Adrenal gland (tissue), 9 donors: ENCODE measurements at regions not wholly inside any gene's neighbourhood (a gene's known extent, or its start where the extent isn't known, plus 50 kb on each side); places are given as distances from the start of the nearest gene placed in this dataset.

ENCODE experiments used
- DNase-seq, 7 donors: peaks; one replicate each; pipeline ENCODE4 v3.0.0-alpha.2; 2019 to 2020
- H3K27ac ChIP-seq, 5 donors: fragments of 200-600 bp; sonication (generic) in 4 of 5; 1 replicate in 3 of 5; 2 replicates in 2 of 5; pipeline versions ENCODE4 v1.5.1 to v1.8.0; 2016 to 2020; ENCODE audit warnings: mild to moderate bottlenecking in 1 of 5
- H3K27me3 ChIP-seq: fragments of 200-600 bp; 2 replicates; pipeline ENCODE4 v1.8.0; 2021
- H3K36me3 ChIP-seq, 2 donors: fragments of 200-600 bp; replicated peaks in 1 of 2; 1 replicate in 1 of 2; 2 replicates in 1 of 2; pipeline versions ENCODE4 v1.5.1 to v1.8.0; 2018 to 2022
- H3K4me1 ChIP-seq, 2 donors: fragments of 200-600 bp; replicated peaks in 1 of 2; 1 replicate in 1 of 2; 2 replicates in 1 of 2; pipeline versions ENCODE4 v1.5.1 to v1.8.0; 2018 to 2021
- H3K4me3 ChIP-seq, 4 donors: fragments of 200-600 bp; sonication (generic) in 3 of 4; one replicate each; pipeline ENCODE4 v1.5.1; 2016 to 2018
- H3K9me3 ChIP-seq, 3 donors: fragments of 200-600 bp; sonication (generic) in 1 of 3; replicated peaks in 1 of 3; 1 replicate in 2 of 3; 2 replicates in 1 of 3; pipeline versions ENCODE4 v1.5.1 to v1.8.0; 2016 to 2021
- POLR2A ChIP-seq, 2 donors: fragments of 450-650 bp; IDR thresholded peaks; one replicate each; pipeline ENCODE4 v1.6.1; 2017; ENCODE audit warnings: antibody characterized with exemption in 2 of 2, mild to moderate bottlenecking in 2 of 2, moderate library complexity in 1 of 2
- WGBS, 4 donors: extraction: QIAGEN DNeasy Blood & Tissue Kit in 2 of 4; methylation state at CpG; one replicate each; pipeline versions ENCODE4 v1.1.5 to v1.1.7; 2013 to 2017; 5-methylcytosine and 5-hydroxymethylcytosine counted together
- intact Hi-C, 2 donors: fragments of 100-400 bp; cut with DNase I; formaldehyde crosslinking; loops; one replicate each; pipeline versions ENCODE4 v1.14.1 to v1.15.0; 2022 to 2023
- TF ChIP-seq, protein P1 (sequence below), 6 experiments: fragments of 450-650 bp in 4 of 6; fragments of 200-600 bp in 2 of 6; sonication (generic) in 1 of 6; IDR thresholded peaks; 1 replicate in 5 of 6; 2 replicates in 1 of 6; pipeline versions ENCODE4 v1.5.1 to v1.8.0; 2016 to 2021; ENCODE audit warnings: antibody characterized with exemption in 6 of 6, mild to moderate bottlenecking in 2 of 6, moderate library complexity in 1 of 6
- donor health status: healthy with polysubstance abuse.
- donor health status: Bipolar disorder and iron deficiency.
- donor health status: DM: yes; HTN: yes; CAD: no.
- donor health status: DM: no; HTN: no; CAD: no.
- donor health status: DM: no; HTN: no; CAD: no.

DNA sequence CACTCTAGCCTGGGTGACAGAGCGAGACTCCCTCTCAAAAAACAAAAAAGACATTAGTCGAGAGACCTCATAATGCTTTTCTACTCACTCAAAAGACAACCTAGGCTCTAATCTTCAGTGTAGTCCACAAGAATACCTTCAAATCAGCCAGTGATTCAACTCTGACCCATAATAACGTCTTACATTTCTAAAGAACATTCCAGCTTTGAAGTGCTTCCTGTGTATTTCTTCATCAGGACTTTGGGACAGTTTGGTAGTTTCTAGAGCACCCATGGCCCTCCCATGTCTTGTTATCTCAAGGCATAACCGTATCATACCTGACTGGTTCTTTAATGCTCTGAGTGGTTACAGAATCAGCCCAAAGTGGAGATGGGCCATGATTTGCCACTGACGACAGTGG, 221.3 kb downstream of the SKIDA1 start:
- intact Hi-C loops = no loop called here
- DNase-seq = no peak
- 74 to 83% (median 77%) methylated on average over 5 of the region's 5 CpGs for WGBS, 4 donors
- TF ChIP-seq POLR2A (IDR thresholded peaks at IDR 0.05) = no peak
- TF ChIP-seq, protein P1, sequence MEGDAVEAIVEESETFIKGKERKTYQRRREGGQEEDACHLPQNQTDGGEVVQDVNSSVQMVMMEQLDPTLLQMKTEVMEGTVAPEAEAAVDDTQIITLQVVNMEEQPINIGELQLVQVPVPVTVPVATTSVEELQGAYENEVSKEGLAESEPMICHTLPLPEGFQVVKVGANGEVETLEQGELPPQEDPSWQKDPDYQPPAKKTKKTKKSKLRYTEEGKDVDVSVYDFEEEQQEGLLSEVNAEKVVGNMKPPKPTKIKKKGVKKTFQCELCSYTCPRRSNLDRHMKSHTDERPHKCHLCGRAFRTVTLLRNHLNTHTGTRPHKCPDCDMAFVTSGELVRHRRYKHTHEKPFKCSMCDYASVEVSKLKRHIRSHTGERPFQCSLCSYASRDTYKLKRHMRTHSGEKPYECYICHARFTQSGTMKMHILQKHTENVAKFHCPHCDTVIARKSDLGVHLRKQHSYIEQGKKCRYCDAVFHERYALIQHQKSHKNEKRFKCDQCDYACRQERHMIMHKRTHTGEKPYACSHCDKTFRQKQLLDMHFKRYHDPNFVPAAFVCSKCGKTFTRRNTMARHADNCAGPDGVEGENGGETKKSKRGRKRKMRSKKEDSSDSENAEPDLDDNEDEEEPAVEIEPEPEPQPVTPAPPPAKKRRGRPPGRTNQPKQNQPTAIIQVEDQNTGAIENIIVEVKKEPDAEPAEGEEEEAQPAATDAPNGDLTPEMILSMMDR (IDR thresholded peaks at IDR 0.05) = no peak
- H3K4me1 ChIP-seq = no peaks in the 10 kb centered on the region
- H3K36me3 ChIP-seq = no peaks in the 10 kb centered on the region
- H3K9me3 ChIP-seq = no peaks in the 10 kb centered on the region
- no peaks in the 10 kb centered on the region for H3K27me3 ChIP-seq
- no peak overlapping the region for H3K27ac ChIP-seq
- no peak overlapping the region for H3K4me3 ChIP-seq

DNA sequence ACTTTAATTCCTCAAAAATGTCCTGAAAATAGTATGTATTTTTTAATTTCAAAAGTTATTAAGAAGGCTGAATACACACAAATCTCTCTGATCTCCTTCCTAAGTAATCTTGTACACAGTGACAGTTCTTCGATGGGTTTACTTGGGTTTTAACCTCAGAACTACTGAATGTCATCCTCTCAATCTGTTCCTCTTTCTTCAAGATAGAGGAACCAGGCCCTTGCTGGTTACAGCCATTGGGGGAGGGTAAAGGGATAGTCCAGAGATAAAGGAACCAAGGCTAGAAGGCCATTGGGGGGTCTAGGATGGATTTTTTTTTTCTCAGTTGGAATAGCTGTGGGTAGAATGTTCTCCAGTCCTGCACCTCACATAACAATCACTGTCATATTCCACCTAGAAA, 224.9 kb downstream of the SKIDA1 start:
- intact Hi-C loops = no loop called here
- TF ChIP-seq, protein P1 (IDR thresholded peaks at IDR 0.05) = no peak
- TF ChIP-seq POLR2A (IDR thresholded peaks at IDR 0.05) = no peak
- Histone ChIP-seq H3K27me3 (no peaks in the 10 kb centered on the region), H3K36me3 (no peaks in the 10 kb centered on the region), H3K27ac (no peak overlapping the region), H3K9me3 (no peaks in the 10 kb centered on the region), H3K4me3 (no peak overlapping the region), H3K4me1 (no peaks in the 10 kb centered on the region)
- 64 to 85% (median 73%) methylated on average over 1 of the region's 1 CpG for WGBS, 4 donors
- DNase-seq = no peak

DNA sequence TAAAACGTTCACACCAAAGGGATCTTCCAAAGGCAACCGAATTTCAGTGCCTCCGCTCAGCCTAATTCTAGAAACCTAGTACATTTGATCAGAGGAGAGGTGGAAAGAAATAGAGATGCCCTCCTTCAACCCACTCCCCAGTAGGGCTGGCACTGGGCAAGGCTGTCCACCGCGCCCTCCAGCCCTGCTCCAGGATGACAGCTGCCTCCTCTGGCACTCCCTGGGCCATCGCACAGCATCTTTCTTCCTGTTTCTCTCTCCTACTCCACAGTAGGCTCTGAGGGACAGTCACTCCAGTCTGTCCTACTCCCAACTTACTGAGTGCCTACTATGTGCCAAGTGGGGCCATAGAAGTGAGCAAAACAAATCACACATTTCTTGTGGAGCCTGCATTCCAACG, 226.2 kb downstream of the SKIDA1 start:
- Histone ChIP-seq H3K27ac (no peak overlapping the region), H3K27me3 (no peaks in the 10 kb centered on the region), H3K36me3 (no peaks in the 10 kb centered on the region), H3K4me1 (no peaks in the 10 kb centered on the region), H3K9me3 (no peaks in the 10 kb centered on the region), H3K4me3 (no peak overlapping the region)
- DNase-seq = no peak
- intact Hi-C loops = no loop called here
- TF ChIP-seq POLR2A (IDR thresholded peaks at IDR 0.05) = no peak
- TF ChIP-seq, protein P1 (IDR thresholded peaks at IDR 0.05) = no peak
- WGBS, 4 donors = 90 to 92% (median 91%) methylated on average over 7 of the region's 7 CpGs

DNA sequence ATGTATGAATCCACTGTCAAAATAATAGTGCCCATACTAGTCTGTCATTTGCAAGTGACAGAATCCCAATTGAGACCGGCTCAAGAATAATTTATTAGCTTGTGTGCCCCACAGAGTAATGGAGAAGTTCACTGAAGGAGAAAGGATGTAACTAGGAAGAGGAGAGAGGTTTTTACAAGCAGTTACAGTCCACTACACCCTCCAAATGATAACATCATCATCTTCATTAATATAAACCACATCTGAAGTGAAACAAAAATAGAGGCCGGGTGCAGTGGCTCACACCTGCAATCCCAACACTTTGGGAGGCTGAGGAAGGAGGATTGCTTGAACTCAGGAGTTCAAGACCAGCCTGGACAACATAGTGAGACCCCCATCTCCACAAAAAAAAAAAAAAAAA, 226.8 kb downstream of the SKIDA1 start:
- H3K4me3 ChIP-seq = no peak overlapping the region
- H3K27me3 ChIP-seq = no peaks in the 10 kb centered on the region
- intact Hi-C loops = no loop called here
- H3K4me1 ChIP-seq = no peaks in the 10 kb centered on the region
- H3K36me3 ChIP-seq = no peaks in the 10 kb centered on the region
- H3K9me3 ChIP-seq = no peaks in the 10 kb centered on the region
- no peak for DNase-seq
- WGBS, 4 donors = 85 to 95% (median 89%) methylated on average over 2 of the region's 2 CpGs
- TF ChIP-seq, protein P1 (IDR thresholded peaks at IDR 0.05) = no peak
- TF ChIP-seq POLR2A (IDR thresholded peaks at IDR 0.05) = no peak
- H3K27ac ChIP-seq = no peak overlapping the region
